Pancreas (tissue), 10 donors: ENCODE measurements at regions not wholly inside any gene's neighbourhood (a gene's known extent, or its start where the extent isn't known, plus 50 kb on each side); places are given as distances from the start of the nearest gene placed in this dataset.

Experiments
- ATAC-seq, 4 donors: fragments of 200-7000 bp; cut with Tn5 transposase; one replicate each; pipeline versions ENCODE4 v1.8.0 to v1.9.1; 2020; ENCODE audit warnings: mild to moderate bottlenecking in 4 of 4, moderate library complexity in 4 of 4
- DNase-seq, 6 donors: peaks; one replicate each; pipeline ENCODE4 v3.0.0-alpha.2; 2020
- FAIRE-seq: peaks from 2 replicates; lab custom pipeline; 2012; peaks lifted over from hg19 to GRCh38; lab: Jason Lieb, UNC
- H3K27ac ChIP-seq, 4 donors: fragments of 200-600 bp; sonication (generic); 1 replicate in 3 of 4; 2 replicates in 1 of 4; pipeline versions ENCODE4 v1.5.0 to v1.8.0; 2020
- H3K27me3 ChIP-seq, 4 donors: fragments of 200-600 bp; one replicate each; pipeline ENCODE4 v1.8.0; 2021
- H3K36me3 ChIP-seq, 3 donors: fragments of 200-600 bp; sonication (generic) in 1 of 3; one replicate each; pipeline versions ENCODE4 v1.5.0 to v1.8.0; 2020 to 2021
- H3K4me1 ChIP-seq, 3 donors: fragments of 200-600 bp; one replicate each; pipeline ENCODE4 v1.8.0; 2021
- H3K4me3 ChIP-seq, 4 donors: fragments of 200-600 bp; sonication (generic) in 2 of 4; one replicate each; pipeline versions ENCODE4 v1.5.0 to v1.8.0; 2020 to 2021
- H3K9me3 ChIP-seq, 4 donors: fragments of 200-600 bp; one replicate each; pipeline ENCODE4 v1.8.0; 2021
- WGBS, 2 donors: extraction: QIAGEN DNeasy Blood & Tissue Kit; methylation state at CpG; one replicate each; pipeline ENCODE4 v1.1.7; 2013; 5-methylcytosine and 5-hydroxymethylcytosine counted together
- intact Hi-C, 3 donors: fragments of 100-400 bp; cut with DNase I; formaldehyde crosslinking; loops; one replicate each; pipeline versions ENCODE4 v1.11.1 to v1.14.2; 2022
- TF ChIP-seq, protein P1 (sequence below), 4 donors: fragments of 200-600 bp; sonication (generic) in 3 of 4; IDR thresholded peaks; one replicate each; pipeline versions ENCODE4 v1.5.0 to v1.8.0; 2021; ENCODE audit warnings: antibody characterized with exemption in 4 of 4
- donor health status: healthy with polysubstance abuse.
- donor health status: DM: no; HTN: no; CAD: no; lungs with moderate emphysema.
- donor health status: DM: no; HTN: no; CAD: no.
- donor health status: control.
- donor health status: control.
- donor health status: Bipolar disorder and iron deficiency.
- donor health status: DM: yes; HTN: yes; CAD: no.
- donor health status: DM: no; HTN: no; CAD: no.
- donor health status: DM: no; HTN: no; CAD: no.
- donor health status: DM: yes; HTN: yes; CAD: no.

DNA sequence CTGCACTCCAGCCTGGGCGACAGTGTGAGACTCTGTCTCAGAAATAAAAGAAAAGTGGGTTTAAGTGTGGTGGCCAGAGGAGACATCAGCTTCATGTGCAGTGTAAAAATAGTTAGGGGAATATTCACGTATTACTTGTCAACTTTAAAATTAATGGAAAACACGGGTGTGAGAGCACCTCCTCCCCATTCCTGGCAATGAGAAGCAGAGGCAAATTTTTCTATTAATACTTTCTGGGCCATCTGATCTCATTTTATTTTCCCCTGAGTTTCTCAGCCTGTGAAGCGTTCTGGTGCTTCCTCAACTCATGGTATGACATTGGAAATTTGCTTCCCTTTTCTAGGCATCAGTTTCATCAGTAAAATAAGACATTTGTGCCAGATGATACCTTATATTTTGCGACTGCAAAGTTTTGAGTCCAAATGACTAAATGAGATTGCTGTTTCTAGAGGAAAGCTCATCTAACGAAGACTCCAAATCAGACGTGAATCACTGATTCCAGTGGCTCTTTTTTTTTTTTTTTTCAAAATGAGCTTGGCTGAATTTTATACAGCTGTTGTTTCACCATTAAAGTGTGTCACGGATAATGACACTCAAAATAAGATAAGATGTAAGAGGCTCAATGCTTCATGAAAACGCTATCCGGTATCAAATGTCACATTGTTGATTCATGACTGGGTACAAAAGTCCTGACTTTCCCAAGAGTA, 104.6 kb downstream of the MSX2 start:
- WGBS, 2 donors = 29 to 36% methylated on average over 10 of the region's 10 CpGs
- Histone ChIP-seq H3K9me3 (no peaks in the 10 kb centered on the region), H3K4me1 (no peaks in the 10 kb centered on the region), H3K27me3 (no peaks in the 10 kb centered on the region), H3K36me3 (no peaks in the 10 kb centered on the region), H3K27ac (peak overlapping the region in 2 of 4 donors; percentile 41 to 48), H3K4me3 (no peak overlapping the region)
- TF ChIP-seq, protein P1, sequence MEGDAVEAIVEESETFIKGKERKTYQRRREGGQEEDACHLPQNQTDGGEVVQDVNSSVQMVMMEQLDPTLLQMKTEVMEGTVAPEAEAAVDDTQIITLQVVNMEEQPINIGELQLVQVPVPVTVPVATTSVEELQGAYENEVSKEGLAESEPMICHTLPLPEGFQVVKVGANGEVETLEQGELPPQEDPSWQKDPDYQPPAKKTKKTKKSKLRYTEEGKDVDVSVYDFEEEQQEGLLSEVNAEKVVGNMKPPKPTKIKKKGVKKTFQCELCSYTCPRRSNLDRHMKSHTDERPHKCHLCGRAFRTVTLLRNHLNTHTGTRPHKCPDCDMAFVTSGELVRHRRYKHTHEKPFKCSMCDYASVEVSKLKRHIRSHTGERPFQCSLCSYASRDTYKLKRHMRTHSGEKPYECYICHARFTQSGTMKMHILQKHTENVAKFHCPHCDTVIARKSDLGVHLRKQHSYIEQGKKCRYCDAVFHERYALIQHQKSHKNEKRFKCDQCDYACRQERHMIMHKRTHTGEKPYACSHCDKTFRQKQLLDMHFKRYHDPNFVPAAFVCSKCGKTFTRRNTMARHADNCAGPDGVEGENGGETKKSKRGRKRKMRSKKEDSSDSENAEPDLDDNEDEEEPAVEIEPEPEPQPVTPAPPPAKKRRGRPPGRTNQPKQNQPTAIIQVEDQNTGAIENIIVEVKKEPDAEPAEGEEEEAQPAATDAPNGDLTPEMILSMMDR (IDR thresholded peaks at IDR 0.05) = no peak
- FAIRE-seq (no peak), DNase-seq (no peak), ATAC-seq (peak in 1 of 4 donors; percentile 37)
- intact Hi-C loops = no loop called here

DNA sequence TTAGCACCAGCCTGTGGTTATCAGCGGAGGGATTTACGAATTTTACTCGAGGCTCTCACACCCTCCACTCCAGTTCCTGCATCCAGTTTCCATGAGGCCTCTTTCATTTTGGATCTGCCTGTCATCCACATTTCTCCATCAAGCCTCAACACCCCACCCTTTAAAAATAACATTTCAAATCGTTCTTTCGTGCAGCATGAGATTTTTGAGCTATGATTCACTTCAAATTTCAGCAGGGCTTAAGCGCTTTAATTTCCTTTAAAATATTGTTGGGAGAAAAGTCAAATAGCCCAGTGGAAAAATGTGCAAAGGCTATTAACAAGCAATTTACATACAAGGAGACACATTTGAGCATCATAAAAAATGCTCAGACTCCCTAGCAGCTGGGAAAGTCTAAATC, 103.2 kb downstream of the MSX2 start:
- Histone ChIP-seq H3K36me3 (no peaks in the 10 kb centered on the region), H3K4me1 (no peaks in the 10 kb centered on the region), H3K27ac (no peak overlapping the region), H3K4me3 (no peak overlapping the region), H3K27me3 (no peaks in the 10 kb centered on the region), H3K9me3 (no peaks in the 10 kb centered on the region)
- WGBS, 2 donors = 70 to 81% methylated on average over 6 of the region's 6 CpGs
- no peak for FAIRE-seq
- TF ChIP-seq, protein P1 (IDR thresholded peaks at IDR 0.05) = no peak
- no peak for DNase-seq
- intact Hi-C loops = no loop called here
- ATAC-seq = no peak

DNA sequence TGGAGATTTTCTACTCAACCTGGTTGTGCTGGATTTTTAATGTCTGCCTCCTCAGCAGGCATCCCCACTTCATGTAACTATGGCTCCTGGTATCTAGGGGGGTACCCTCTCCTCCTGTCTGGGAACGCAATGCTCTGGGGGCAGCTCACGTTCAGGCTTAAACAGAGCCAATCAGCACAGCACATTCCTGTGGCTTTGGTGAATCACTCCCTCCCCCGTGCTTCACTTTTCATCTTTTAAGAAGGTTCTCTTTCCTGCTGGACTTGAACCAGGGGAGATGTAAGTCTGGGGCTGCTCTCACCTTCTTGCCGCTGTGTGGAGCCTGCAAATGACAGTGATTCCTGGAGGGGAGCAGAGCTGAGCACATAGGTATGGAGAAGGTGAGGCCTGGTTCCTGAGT, 101.2 kb downstream of the MSX2 start:
- no peaks in the 10 kb centered on the region for H3K27me3 ChIP-seq
- no peak for FAIRE-seq
- 64 to 79% methylated on average over 4 of the region's 4 CpGs for WGBS, 2 donors
- TF ChIP-seq, protein P1 (IDR thresholded peaks at IDR 0.05) = no peak
- ATAC-seq = no peak
- H3K36me3 ChIP-seq = no peaks in the 10 kb centered on the region
- DNase-seq = no peak
- H3K9me3 ChIP-seq = no peaks in the 10 kb centered on the region
- no peak overlapping the region for H3K4me3 ChIP-seq
- no peaks in the 10 kb centered on the region for H3K4me1 ChIP-seq
- H3K27ac ChIP-seq = no peak overlapping the region
- intact Hi-C loops = no loop called here

DNA sequence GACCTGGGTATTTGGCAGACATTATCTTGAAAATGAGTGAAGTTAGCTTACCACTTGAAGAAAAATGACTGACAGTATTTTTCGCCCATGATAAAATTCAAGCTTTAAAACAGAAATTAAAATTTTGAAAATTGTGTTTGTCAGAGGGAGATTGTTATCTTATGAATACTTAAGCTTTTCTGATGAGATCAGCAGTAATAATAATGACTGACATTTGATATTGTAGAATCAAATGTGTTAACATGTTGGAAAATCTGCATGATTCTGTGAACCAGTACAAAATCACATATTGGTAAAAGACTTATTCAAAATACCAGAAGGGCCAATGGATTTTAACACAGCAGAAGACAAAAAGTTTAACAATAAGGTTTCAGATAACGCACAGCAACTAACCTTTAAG, 94.0 kb downstream of the MSX2 start:
- WGBS, 2 donors = 80 to 85% methylated on average over 2 of the region's 2 CpGs
- FAIRE-seq = no peak
- no peak overlapping the region for H3K4me3 ChIP-seq
- no peaks in the 10 kb centered on the region for H3K4me1 ChIP-seq
- TF ChIP-seq, protein P1 (IDR thresholded peaks at IDR 0.05) = no peak
- no peak for ATAC-seq
- H3K9me3 ChIP-seq = no peaks in the 10 kb centered on the region
- no peak for DNase-seq
- no peaks in the 10 kb centered on the region for H3K27me3 ChIP-seq
- intact Hi-C loops = no loop called here
- no peaks in the 10 kb centered on the region for H3K36me3 ChIP-seq
- H3K27ac ChIP-seq = no peak overlapping the region

DNA sequence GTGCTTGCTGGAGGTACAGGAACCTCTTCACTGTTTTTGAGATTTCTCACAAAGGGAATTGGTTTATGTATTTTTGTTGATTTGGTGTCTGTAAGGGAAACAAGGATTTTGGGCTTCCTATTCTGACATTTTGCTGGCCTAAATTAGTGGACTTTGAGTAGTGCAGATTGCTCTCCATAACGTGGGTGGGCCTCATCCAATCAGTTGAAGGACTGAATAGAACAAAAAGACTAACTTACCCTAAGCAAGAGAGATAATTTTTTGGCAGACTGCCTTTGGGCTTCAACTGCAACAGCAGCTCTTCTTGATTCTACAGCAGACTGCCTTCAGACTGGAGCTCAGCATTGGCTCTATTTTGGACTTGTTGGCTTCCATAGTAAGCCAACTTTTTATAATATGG, 93.2 kb downstream of the MSX2 start:
- no peak overlapping the region for H3K4me3 ChIP-seq
- WGBS, 2 donors = 28 to 36% methylated on average over 1 of the region's 1 CpG
- intact Hi-C loops = no loop called here
- no peaks in the 10 kb centered on the region for H3K4me1 ChIP-seq
- H3K27ac ChIP-seq = no peak overlapping the region
- TF ChIP-seq, protein P1 (IDR thresholded peaks at IDR 0.05) = no peak
- H3K9me3 ChIP-seq = no peaks in the 10 kb centered on the region
- no peak for ATAC-seq
- DNase-seq = no peak
- H3K36me3 ChIP-seq = no peaks in the 10 kb centered on the region
- FAIRE-seq = no peak
- no peaks in the 10 kb centered on the region for H3K27me3 ChIP-seq
